GDM1 (cell line): ENCODE measurements at regions not wholly inside any gene's neighbourhood (a gene's known extent, or its start where the extent isn't known, plus 50 kb on each side); places are given as distances from the start of the nearest gene placed in this dataset.
"Not testable (repeated sequence)": the region's sequence is repeated elsewhere in the genome, so short reads cannot be mapped to it uniquely, and the experiment has no call there.

ENCODE experiments used
- DNase-seq: peaks from one replicate; lab custom pipeline; 2025; lab: John Stamatoyannopoulos, UW

DNA sequence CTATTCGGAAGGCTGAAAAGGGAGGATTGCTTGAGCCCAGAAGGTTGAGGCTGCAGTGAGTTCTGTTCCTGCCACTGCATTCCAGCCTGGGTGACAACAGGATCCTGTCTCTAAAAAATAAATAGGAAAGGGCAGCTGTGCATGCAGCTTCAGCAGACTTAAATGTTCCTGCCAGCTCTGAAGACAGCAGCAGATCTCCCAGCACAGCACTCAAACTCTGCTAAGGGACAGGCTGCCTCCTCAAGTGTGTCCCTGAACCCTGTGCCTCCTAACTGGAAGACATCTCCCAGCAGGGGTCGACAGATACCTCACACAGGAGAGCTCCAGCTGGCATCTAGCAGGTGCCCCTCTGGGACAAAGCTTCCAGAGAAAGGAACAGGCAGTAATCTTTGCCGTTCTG, 117.9 kb downstream of the CXCL12 start:
- no peak for DNase-seq

DNA sequence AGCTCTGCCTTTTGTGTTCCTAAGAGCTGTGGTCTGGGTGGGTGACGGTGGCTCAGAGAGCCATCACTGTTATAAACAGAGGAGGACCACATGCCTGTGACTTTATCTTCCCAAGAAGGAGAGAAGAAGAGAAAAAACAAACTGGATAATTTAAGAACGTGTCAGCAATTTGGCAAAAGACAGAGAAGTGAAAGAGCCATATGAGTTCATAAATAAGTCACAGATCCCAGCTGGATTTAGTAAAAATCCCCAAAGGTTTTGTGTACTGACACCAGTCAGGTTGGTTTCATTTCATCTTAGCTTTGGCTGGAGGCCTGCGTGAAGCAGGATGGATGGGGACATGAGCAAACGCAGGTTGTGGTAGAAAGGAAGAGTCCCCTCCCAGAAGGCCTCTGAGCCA, 120.7 kb downstream of the CXCL12 start:
- no peak for DNase-seq

GRCh38 chr10:44263771-44264170, 121.1 kb downstream of the CXCL12 start:
- DNase-seq = no peak

DNA sequence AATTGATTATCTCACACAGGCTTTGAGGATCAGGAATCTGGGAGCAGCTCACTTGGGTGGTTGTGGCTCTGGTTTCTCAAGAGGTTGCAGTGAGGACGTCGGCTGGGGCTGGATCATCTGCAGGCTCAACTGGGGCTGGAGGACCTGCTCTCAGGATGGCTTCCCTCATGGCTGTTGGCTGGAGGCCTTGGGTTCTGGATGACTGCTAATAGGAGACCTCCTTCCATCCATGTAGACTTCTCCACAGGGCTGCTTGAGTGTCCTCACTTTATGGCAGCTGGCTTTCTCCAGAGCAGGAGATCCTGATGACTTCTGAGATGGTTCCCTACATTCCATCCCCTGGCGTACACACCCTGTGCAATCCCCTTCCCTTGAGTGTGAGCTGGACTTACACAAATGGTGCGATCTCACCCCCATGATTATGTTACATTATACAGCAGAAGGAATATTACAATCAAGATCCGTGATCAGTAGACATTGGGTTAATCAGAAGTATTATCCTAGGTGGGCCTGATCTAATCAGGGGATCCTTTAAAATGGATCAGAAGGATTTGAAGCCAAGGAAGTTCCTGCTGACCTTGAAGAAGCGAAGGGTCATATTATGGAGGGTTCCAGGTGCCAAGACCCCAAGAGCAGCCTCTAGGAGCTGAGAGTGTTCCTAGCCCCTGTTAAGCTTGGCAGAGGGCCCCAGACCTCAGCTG, 122.2 kb downstream of the CXCL12 start:
- no peak for DNase-seq

DNA sequence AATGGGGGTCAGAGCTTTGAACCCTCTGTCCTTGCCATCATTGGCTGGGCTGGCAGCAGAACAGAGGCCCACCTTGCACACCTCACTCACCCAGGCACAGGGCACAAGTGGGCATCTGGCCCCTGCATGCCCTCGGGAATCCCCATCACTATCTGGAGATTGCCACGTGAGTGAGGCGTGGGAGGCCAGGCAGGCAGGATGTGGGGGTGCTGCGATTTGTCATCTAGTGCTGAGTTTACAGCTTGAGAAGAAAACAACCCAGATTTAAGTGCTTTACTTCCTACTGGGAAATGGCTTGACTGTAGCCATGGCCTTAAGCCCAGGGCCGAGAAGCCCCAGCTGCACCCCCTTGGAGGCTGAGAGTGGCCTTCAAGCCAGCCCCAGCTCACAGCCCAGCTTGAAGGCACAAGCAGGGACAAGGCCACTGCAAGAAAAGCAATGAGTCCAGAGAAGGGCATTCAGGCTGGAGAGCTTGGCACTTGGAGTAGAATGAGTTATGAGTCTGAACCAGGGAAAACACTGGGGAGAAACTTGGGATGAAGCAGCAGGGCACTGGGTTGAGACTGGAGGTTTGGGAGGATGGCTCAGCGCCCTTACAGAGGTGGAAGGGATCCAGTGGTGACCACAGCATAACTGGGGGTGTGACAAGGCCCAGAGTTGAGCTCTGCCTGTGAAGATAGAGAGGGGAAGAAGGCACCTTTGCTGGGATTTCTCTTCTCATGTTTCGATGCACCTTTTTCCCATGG, 123.0 kb downstream of the CXCL12 start:
- DNase-seq = no peak

GRCh38 chr10:44261296-44261695, 123.6 kb downstream of the CXCL12 start:
- no peak for DNase-seq

- no peak for DNase-seq
Measured at GRCh38 chr10:44260286-44260928, 124.5 kb downstream of the CXCL12 start.

DNA sequence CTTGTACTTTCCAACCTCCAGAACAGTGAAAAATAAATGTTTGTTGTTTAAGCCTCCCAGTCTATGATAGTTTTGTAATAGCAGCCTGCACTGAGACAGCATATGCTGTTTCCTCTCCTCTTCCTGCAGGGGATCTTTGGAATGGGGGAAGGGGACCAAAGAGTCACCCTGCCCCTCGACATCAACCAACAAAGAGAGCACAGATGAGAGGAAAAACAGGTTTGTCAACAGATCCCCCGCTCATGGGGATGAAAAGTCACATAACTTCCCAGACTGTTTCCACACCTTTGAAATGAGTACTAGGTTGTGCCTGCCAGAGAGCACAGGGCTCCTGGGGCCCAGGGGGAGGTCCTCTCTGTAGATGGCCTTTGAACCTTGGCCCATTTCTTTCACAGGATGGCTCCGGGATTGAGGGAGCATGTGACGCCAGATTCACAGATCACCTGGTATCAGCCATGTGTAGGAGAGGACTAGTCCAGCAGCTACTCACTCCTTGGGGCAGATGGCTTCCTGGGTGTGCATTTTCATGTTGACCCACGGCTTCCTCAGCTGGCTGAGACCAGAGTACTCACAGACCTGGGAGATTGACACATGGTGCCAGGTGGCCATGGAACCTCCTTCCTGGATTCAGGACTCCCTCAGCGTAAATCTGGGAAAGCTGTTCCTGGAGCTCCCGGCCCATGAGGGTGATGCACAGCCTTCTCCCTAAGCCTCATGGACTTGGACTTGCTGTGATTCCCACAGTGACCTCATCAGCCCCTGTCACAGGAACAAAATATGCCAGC, 125.6 kb downstream of the CXCL12 start:
- DNase-seq = no peak

DNA sequence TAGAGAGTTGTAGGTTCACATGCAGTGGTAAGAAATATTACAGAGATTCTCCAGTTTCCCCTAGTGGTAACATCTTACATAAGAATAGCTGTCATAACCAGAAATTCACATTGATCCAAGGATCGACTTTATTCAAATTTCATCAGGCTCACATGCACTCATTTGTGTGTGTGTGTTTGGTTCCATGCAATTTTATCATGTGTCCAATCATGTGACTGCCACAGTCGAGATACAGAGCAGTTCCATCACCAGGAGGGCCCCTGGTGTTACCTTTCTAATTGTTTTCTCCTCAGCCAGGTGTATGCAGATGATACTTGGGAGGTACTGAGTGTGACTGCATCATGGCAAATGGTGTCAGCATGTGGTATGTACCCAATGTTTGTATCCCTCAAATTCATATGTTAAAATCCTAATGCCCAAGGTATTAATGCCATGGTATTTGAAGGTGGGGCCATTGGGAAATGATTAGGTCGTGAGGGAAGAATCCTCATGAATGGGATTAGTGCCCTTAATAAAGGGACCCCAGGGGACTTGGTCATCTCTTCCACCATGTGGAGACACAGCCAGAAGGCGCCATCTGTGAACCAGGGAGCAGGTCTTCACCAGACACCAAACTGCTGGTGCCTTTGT, 126.3 kb downstream of the CXCL12 start:
- DNase-seq = no peak

DNA sequence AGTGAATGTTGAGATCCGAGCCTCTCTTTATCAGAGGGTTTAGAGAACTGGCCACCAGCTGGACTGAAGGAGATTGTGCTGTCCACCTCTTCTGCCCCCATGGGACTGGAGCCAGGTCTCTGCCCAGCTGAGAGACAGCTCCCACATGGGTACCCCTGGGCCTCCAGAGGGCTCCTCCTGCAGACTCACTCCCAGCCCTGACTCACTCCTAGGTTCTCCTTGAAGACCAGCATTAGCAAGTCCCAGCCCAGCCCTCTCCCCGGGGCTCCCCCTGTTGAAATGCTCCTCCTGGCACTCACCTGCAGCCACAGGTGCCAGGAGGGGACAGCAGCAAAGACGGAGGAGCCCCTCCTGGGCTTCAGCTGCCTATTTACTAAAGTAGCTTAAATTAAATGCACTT, 126.9 kb downstream of the CXCL12 start:
- no peak for DNase-seq

DNA sequence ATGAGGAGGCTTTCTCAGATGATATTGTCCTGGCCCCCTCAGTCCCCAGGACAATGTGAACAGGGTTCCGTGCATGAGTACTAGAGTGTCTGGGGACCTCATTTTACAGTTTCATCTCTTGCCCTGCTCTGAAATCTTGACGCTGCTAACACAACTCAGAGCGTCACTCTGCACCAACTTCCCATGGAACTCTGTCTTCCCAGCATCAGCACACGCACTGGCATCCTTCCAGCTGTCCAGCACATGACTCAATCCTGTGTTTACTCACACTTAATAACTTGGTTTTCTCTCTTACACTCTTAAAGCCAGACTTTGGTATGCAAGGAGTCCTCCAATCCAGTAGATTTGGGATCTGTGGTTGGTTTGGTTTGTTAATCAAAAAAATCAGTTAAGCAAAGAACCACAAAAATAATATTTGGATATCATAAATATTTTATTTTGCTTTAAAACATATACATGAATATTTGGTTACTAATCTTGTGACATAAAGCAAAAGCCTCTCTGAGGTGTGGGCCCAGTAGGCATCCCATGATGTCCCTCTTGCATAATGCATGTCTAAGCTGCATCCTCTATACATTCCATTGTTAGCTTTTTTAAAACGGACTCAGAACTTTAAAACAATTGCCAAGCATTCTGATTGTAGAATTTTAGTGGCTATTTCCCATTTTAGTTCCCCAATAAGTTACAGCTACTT, 131.0 kb downstream of the CXCL12 start:
- DNase-seq = no peak

DNA sequence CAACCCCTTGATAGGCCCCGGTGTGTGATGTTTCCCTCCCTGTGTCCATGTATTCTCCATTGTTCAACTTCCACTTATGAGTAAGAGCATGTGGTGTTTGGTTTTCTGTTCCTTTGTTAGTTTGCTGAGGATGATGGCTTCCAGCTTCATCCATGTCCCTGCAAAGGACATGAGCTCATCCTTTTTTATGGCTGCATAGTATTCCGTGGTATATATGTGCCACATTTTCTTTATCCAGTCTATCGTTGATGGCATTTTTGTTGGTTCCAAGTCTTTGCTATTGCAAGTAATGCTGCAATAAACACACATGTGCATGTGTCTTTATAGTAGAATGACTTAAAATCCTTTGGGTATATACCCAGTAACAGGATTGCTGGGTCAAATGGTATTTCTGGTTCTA, 132.3 kb downstream of the CXCL12 start:
- DNase-seq = not testable (repeated sequence)

- not testable (repeated sequence) for DNase-seq
Measured at GRCh38 chr10:44249933-44250332, 135.0 kb downstream of the CXCL12 start.

- no peak for DNase-seq
Measured at GRCh38 chr10:44249490-44249889, 135.4 kb downstream of the CXCL12 start.

DNA sequence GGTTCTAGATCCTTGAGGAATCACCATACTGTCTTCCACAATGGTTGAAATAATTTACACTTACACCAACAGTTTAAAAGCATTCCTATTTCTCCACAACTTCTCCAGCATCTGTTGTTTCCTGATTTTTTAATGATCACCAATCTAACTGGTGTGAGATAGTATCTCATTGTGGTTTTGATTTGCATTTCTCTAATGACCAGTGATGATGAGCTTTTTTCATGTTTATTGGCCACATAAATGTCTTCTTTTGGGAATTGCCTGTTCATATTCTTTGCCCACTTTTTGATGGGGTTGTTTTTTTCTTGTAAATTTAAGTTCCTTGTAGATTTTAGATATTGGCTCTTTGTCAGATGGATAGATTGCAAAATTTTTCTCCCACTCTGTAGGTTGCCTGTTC, 138.2 kb downstream of the CXCL12 start:
- DNase-seq = not testable (repeated sequence)

GRCh38 chr10:44246287-44246686, 138.6 kb downstream of the CXCL12 start:
- DNase-seq = not testable (repeated sequence)

DNA sequence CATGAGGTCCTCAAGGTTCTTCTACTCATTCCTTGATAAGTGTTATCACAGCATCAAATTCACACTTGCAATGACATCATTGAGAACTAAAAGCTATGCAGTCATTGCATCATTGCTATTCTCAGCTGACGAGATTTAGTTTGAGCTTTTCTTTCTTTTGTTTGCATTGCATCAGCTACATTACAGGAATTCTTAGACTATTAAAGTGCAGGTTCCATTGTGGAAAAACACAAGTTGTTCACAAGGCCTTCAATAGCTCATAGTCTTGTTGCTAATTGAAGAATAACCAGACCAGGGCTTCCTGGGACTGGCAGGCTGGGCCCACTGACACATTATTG, 139.3 kb downstream of the CXCL12 start:
- DNase-seq = no peak

- no peak for DNase-seq
Measured at GRCh38 chr10:44244745-44245600, 139.9 kb downstream of the CXCL12 start.

DNA sequence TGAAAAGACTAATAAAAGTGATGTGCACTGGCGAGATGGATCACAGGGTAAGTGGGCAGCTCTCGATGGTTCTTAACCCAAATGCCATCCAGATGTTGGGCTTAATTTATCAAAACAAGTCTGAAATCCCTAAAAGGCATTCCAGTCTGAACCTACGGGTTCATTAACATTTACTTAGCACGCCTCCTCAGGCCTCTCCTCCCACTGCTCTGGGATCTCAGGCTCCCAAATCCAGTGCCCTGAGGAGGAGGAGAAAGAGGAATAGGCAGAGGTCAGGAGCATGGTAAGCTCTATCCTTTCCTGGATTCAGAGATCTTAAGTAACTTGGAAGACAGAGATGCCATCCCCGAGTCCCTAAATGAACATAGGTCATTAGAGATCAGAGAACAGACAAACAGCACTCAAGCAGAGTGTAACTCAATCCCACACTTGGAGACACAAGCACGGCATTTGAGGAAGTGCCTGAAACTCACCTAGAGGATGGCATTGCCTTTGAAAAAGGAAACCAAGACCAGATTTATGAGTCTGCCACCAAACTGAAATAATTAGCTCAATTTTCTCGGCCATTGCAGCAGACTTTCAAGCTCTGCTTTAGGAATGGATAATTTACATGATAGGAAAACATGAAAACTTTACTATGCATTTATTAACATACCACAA, 140.9 kb downstream of the CXCL12 start:
- DNase-seq = no peak

- no peak for DNase-seq
Measured at GRCh38 chr10:44242826-44243225, 142.1 kb downstream of the CXCL12 start.
